HL-60 (cell line): ENCODE measurements at regions not wholly inside any gene's neighbourhood (a gene's known extent, or its start where the extent isn't known, plus 50 kb on each side); places are given as distances from the start of the nearest gene placed in this dataset.

ENCODE experiments used
- DNase-seq, 2 experiments: peaks; one replicate each; pipeline ENCODE4 v3.0.0-alpha.2; 2010 to 2020; ENCODE audit warnings: low read depth in 1 of 2, low spot score in 1 of 2
- H3K27ac ChIP-seq: fragments of 250-450 bp; sonication (Bioruptor Pico); replicated peaks from 2 replicates; pipeline ENCODE4 v1.5.1; 2020; ENCODE audit warnings: mild to moderate bottlenecking, moderate library complexity
- H3K27me3 ChIP-seq: fragments of 250-450 bp; sonication (Bioruptor Pico); 2 replicates; pipeline ENCODE4 v1.5.1; 2021; ENCODE audit warnings: mild to moderate bottlenecking, moderate library complexity; ENCODE audit not compliant: insufficient read depth, poor library complexity, severe bottlenecking
- H3K4me3 ChIP-seq: replicated peaks from 2 replicates; pipeline ENCODE4 v1.5.1; 2011; ENCODE audit warnings: mild to moderate bottlenecking, control low read depth, low read length; ENCODE audit not compliant: insufficient read depth
- GABPA ChIP-seq: IDR thresholded peaks from 2 replicates; pipeline ENCODE4 v1.6.1; 2012; ENCODE audit warnings: low read depth
- POLR2AphosphoS5 ChIP-seq: IDR thresholded peaks from 2 replicates; pipeline ENCODE4 v1.6.1; 2012; ENCODE audit warnings: low read depth
- SPI1 ChIP-seq: IDR thresholded peaks from 2 replicates; pipeline ENCODE4 v1.6.1; 2012; ENCODE audit warnings: low read depth, mild to moderate bottlenecking, borderline replicate concordance
- TF ChIP-seq, protein P1 (sequence below): IDR thresholded peaks from one replicate; pipeline ENCODE4 v1.5.1; 2011; ENCODE audit warnings: low read length, control low read depth, inconsistent platforms; ENCODE audit not compliant: insufficient read depth
- TF ChIP-seq, protein P2 (sequence below): IDR thresholded peaks from 2 replicates; pipeline ENCODE4 v1.6.1; 2012; ENCODE audit warnings: low read depth; ENCODE audit not compliant: insufficient replicate concordance

DNA sequence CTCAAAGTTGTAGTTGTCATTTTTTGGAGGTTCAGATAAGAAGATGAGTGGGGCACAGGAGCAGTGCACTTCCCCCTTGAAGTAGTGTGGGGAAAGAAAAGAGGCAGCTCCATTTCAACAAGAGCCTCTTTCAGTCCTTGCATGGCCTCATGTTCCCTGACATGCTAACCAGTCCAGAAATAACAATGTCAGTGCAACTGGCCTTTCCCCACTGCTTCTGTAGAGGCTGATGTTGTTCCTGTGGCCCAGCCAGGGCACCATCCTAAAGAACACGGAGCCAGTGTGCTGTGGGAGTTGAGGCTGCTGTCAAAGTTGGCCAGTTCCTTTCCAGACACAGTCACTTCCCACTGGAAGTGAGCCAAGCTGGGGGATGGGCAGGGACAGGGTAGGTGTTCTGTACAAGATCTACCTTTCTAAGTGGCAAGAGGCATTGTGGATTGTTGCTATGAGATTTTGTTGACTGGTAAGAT, 77.7 kb upstream of the SLC38A2 start:
- Histone ChIP-seq H3K27ac (no peak overlapping the region), H3K27me3 (no peaks in the 10 kb centered on the region), H3K4me3 (no peak overlapping the region)
- peak; percentile 71 for TF ChIP-seq SPI1
- TF ChIP-seq GABPA: no peak
- peak; percentile 57; the same call in 1 of the 2 replicates for TF ChIP-seq POLR2AphosphoS5
- TF ChIP-seq, protein P1, sequence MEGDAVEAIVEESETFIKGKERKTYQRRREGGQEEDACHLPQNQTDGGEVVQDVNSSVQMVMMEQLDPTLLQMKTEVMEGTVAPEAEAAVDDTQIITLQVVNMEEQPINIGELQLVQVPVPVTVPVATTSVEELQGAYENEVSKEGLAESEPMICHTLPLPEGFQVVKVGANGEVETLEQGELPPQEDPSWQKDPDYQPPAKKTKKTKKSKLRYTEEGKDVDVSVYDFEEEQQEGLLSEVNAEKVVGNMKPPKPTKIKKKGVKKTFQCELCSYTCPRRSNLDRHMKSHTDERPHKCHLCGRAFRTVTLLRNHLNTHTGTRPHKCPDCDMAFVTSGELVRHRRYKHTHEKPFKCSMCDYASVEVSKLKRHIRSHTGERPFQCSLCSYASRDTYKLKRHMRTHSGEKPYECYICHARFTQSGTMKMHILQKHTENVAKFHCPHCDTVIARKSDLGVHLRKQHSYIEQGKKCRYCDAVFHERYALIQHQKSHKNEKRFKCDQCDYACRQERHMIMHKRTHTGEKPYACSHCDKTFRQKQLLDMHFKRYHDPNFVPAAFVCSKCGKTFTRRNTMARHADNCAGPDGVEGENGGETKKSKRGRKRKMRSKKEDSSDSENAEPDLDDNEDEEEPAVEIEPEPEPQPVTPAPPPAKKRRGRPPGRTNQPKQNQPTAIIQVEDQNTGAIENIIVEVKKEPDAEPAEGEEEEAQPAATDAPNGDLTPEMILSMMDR: no peak
- peak in 1 of 2 experiments; percentile 60 for DNase-seq

DNA sequence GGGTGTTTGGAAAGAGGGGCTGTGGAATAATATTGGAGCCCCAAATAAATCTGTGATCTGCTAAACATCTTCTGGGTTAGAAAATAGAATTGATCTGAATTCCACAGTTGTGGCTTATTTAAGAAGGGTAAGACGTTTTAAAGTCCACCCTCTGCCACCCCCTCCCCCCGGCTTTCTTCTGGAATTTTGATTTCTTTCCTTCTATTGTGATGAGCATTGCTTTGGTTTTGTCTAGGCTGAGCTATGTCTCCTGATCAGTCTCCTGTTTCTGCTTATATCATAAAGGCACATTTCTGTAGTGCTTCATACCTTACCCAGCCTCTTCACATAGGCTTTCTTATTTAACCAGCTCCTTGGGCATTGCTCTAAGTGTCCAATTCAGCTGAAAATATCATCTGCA, 77.3 kb upstream of the SLC38A2 start:
- no peak overlapping the region for H3K27ac ChIP-seq
- no peak for DNase-seq
- TF ChIP-seq, protein P1: no peak
- TF ChIP-seq SPI1 (no peak), GABPA (no peak), POLR2AphosphoS5 (no peak)
- TF ChIP-seq, protein P2, sequence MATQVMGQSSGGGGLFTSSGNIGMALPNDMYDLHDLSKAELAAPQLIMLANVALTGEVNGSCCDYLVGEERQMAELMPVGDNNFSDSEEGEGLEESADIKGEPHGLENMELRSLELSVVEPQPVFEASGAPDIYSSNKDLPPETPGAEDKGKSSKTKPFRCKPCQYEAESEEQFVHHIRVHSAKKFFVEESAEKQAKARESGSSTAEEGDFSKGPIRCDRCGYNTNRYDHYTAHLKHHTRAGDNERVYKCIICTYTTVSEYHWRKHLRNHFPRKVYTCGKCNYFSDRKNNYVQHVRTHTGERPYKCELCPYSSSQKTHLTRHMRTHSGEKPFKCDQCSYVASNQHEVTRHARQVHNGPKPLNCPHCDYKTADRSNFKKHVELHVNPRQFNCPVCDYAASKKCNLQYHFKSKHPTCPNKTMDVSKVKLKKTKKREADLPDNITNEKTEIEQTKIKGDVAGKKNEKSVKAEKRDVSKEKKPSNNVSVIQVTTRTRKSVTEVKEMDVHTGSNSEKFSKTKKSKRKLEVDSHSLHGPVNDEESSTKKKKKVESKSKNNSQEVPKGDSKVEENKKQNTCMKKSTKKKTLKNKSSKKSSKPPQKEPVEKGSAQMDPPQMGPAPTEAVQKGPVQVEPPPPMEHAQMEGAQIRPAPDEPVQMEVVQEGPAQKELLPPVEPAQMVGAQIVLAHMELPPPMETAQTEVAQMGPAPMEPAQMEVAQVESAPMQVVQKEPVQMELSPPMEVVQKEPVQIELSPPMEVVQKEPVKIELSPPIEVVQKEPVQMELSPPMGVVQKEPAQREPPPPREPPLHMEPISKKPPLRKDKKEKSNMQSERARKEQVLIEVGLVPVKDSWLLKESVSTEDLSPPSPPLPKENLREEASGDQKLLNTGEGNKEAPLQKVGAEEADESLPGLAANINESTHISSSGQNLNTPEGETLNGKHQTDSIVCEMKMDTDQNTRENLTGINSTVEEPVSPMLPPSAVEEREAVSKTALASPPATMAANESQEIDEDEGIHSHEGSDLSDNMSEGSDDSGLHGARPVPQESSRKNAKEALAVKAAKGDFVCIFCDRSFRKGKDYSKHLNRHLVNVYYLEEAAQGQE: no peak
- H3K27me3 ChIP-seq: no peaks in the 10 kb centered on the region
- no peak overlapping the region for H3K4me3 ChIP-seq

DNA sequence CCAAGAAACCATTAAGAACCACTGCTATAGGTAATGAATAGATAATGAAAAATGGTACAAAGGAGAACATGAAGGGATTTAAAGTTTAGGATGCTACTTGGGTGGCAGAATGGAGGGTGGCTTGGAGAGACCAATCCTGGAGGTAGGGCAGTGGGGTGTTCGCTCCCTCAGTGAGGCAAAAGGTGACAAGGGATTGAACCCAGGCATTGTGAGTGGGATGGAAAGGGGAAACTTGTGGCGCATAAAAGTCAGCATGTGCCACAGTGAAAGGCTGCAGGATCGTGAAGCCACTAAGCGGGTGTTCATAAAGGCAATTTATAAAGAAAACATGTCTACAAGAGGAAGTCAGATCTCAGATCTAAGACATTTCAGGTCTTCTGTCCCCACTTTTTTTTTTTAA, 76.7 kb upstream of the SLC38A2 start:
- H3K4me3 ChIP-seq: no peak overlapping the region
- no peak overlapping the region for H3K27ac ChIP-seq
- DNase-seq: no peak
- H3K27me3 ChIP-seq: no peaks in the 10 kb centered on the region
- TF ChIP-seq, protein P1: no peak
- peak; percentile 14; the same call in 1 of the 2 replicates for TF ChIP-seq SPI1

DNA sequence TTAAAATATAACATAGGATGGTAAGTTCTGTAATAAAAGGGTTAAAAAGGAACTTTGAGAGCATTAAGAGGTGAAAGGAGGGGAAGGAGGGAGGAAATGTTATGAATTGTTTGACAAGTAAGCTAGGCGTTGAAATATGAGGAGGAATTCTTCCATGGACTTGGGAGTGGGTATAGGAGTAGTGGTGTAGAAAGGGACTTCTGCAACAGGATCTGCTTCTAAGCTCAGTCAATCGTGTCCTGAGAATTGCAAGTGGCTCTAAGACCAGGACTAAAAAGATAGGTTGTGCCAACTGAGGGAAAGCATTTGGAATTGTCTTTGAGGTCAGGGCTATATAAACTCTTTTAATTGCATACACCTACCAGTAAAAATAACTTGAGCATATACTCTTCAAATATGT, 74.1 kb upstream of the SLC38A2 start:
- H3K27me3 ChIP-seq: no peaks in the 10 kb centered on the region
- TF ChIP-seq, protein P1: no peak
- TF ChIP-seq GABPA (no peak), POLR2AphosphoS5 (no peak), SPI1 (no peak)
- TF ChIP-seq, protein P2: no peak
- DNase-seq: no peak
- no peak overlapping the region for H3K27ac ChIP-seq
- no peak overlapping the region for H3K4me3 ChIP-seq
